ENCODE measurements at regions not wholly inside any gene's neighbourhood (a gene's known extent, or its start where the extent isn't known, plus 50 kb on each side); places are given as distances from the start of the nearest gene placed in this dataset.
"Not testable (repeated sequence)": the region's sequence is repeated elsewhere in the genome, so short reads cannot be mapped to it uniquely, and the experiment has no call there.

DNA sequence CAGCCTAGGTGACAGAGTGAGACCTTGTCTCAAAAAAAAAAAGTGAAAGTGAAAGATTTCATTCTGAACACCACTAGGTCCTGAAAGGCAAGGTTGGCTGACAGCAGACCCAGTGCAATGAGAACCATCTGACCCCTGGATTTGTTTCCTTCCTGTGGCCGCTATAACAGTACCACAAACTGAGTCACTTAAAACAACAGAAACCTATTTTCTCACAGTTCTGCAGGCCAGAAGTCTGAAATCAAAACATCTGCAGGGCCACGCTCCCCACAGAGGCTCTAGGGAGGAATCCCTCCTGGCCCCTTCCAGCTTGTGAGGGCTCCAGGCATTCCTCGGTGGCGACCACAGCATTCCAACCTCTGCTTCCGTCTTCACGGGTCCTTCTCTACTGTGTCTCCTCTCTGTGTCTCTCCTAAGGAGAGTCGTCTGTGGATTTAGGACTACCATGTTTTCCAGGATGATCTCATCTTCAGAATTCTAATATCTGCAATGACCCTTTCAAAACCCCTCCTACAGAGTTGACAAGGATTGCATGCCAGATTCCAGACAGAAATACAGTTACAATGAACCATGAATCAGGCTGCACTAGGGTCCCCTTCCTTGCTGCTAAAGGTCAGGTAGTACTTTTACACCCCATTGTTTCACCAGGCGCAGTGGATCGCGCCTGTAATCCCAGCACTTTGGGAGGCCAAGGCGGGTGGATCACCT is 78.0 kb upstream of the ADGRL1 start:
- DNase-seq: not testable (repeated sequence)

- not testable (repeated sequence) for DNase-seq
These were observed 73.3 kb upstream of the ADGRL1 start for GRCh38 chr19:14279270-14279669.

DNA sequence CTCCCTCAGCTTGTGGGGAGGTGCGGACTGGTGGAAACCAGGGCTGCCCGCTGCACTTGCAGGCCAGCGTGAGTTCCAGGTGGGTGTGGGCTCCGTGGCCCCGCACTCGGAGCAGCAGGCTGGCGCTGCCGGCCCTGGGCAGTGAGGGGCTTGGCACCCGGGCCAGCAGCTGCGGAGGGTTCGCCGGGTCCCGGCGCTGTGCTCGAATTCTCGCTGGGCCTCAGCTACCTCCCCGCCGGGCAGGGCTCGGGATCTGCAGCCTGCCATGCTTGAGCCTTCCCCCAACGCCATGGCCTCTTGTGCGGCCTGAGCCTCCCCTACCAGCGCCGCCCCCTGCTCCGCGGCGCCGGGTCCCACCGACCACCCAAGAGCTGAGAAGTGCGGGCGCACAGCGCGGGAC is 71.6 kb upstream of the ADGRL1 start:
- DNase-seq: no peak

DNA sequence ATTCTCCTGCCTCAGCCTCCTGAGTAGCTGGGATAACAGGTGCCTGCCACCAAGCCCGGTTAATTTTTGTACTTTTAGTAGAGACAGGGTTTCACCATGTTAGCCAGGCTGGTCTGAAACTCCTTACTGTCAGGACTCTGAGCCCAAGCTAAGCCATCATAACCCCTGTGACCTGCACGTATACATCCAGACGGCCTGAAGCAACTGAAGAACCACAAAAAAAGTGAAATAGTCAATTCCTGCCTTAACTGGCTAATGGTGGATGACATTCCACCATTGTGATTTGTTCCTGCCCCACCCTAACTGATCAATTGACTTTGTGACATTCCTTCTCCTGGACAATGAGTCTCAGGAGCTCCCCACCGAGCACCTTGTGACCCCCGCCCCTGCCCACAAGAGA is 69.9 kb upstream of the ADGRL1 start:
- DNase-seq: not testable (repeated sequence)

DNA sequence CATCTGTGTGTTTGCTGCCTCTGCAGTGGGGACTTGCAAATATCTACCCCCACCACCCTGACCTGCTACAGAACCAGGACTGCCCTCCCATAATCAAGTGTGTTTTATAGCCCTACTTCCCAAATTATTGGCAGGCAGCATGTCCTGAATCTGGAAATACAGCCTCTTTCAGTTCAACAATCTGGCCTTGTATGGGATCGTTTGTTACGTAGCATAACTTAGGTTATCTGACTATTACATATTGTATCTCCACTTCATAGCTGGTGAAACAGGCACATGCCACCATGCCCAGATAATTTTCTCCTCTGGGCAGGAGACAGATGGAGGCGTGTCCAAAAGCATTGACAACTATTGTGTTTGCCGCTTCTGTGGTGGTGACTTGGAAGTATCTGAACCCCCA is 66.7 kb upstream of the ADGRL1 start:
- no peak for DNase-seq

DNA sequence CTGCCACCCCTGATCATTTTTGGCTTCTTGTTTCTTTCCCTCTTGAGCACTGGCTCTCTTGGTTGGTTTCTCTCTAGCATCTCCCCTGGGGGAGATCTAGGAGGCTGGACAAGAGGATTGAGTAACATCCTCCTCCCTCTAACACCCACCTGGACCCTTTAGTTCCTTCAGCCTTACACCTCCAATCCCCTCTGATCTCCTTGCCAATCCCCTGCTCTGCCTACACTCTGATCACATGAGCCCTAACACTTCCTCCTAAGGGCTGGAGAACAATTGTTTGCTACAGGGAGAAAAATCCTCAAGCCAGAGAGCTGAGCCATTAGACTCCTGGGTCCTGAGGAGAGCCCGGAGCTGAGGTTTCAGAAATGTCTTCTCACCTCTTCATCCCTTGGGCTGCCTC is 65.9 kb upstream of the ADGRL1 start:
- DNase-seq: no peak

GRCh38 chr19:14270557-14270956 is 64.6 kb upstream of the ADGRL1 start:
- not testable (repeated sequence) for DNase-seq

DNA sequence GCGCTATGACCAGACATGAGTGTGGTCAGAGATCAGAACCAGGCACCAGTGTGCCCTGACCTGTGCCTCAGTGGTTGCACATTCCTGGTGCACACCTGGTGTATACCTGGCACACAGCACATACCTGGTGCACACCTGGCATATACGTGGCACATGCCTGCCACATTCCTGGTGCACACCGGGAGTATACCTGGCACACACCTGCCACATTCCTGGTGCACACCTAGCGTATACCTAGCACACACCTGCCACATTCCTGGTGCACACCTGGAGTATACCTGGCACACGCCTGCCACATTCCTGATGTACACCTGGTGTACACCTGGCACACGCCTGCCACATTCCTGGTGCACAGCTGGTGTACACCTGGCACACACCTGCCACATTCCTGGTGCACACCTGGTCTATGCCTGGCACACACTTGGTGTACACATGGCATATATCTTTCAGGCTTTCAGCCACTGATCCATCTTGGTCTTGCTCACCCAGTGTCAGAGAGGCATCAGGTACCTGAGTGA is 61.3 kb upstream of the ADGRL1 start:
- no peak for DNase-seq

- DNase-seq: not testable (repeated sequence)
These were observed 60.2 kb upstream of the ADGRL1 start for GRCh38 chr19:14266208-14266607.

- DNase-seq: no peak
These were observed 59.5 kb upstream of the ADGRL1 start for GRCh38 chr19:14265290-14266036.

DNA sequence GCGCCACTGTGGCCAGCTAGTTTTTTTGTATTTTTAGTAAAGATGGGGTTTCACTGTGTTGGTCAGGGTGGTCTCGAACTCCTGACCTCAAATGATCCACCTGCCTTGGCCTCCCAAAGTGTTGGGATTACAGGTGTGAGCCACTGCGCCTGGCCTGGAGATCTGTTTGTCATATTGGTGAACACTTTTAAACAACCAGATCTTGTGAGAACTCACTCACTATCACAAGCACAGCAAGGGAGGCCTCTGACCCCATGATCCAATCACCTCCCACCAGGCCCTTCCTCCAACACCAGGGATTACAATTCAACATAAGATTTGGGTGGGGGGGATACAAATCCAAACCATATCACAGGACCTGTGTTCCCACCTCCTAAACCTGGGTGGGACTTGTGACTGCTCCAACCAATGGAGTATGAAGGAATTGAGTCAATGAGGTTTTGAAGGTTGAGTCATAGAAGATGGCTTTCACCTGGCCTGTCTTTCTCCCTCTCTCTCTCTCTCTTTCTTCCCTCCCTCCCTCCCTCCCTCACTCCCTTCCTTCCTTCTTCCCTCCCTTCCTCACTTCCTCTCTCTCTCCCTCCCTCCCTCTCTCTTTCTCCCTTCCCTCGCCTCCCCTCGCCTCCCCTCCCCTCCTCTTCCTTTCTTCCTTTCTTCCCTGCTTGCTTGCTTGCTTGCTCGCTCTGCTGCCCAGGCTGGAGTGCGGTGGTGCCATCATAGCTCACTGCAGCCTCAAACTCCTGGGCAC is 50.1 kb upstream of the ADGRL1 start:
- not testable (repeated sequence) for DNase-seq

Measured in DMS53 (cell line).